DLD1 (cell line): ENCODE measurements at regions not wholly inside any gene's neighbourhood (a gene's known extent, or its start where the extent isn't known, plus 50 kb on each side); places are given as distances from the start of the nearest gene placed in this dataset.

Experiments used
- in situ Hi-C: cut with HindIII; loops from 2 replicates; pipeline ENCODE4 v1.10.0; 2017; ENCODE audit warnings: low sequenced_read_pairs

DNA sequence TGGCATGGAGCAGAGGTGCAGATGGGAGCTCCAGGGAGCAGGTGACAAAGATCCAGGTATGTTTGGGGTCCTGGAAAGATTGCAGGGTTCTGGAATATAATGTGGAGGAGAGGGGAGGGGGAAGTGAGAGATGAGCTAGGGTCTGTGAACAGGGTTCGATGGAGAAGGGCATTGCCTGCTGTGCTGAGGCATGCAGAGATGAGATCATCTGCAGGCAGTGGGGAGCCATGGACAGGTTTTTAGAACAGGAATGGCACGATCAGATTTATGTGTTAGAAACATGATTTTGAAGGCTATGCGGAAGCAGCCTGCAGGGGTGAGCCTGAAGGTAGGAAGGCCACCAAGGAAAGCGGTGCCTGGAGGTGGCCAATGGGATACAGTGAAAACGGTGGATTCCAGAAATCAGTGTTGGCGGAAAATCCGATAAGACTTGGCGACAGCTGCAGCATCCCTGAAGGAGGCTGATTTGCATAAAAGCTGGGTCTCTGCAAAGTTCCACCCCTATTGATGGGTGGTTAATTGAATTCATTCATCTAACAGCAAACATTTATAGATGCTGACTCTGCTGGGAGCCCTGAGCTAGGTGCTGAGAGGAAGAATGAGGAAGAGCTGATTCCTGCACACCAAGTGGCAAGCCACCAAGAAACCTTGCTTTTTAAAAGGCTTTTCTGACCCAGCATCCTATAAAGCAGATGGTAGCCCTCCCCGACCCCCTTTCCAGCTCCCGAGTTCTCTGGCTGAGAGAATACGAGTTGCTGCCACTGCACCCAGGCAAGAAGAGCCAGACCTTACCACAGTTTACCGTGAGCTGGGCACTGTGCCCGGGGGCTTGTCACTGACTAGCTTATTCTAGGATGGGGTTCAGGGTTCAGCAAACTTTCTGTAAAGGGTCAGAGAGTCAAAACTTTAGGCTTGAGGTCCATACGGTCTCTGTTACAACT is 139.2 kb upstream of the SMIM23 start:
- in situ Hi-C loops, result loop anchor here (25.0 kb wide), 1 partner anchor 216 kb away; no protein-coding TSS in a partner anchor

DNA sequence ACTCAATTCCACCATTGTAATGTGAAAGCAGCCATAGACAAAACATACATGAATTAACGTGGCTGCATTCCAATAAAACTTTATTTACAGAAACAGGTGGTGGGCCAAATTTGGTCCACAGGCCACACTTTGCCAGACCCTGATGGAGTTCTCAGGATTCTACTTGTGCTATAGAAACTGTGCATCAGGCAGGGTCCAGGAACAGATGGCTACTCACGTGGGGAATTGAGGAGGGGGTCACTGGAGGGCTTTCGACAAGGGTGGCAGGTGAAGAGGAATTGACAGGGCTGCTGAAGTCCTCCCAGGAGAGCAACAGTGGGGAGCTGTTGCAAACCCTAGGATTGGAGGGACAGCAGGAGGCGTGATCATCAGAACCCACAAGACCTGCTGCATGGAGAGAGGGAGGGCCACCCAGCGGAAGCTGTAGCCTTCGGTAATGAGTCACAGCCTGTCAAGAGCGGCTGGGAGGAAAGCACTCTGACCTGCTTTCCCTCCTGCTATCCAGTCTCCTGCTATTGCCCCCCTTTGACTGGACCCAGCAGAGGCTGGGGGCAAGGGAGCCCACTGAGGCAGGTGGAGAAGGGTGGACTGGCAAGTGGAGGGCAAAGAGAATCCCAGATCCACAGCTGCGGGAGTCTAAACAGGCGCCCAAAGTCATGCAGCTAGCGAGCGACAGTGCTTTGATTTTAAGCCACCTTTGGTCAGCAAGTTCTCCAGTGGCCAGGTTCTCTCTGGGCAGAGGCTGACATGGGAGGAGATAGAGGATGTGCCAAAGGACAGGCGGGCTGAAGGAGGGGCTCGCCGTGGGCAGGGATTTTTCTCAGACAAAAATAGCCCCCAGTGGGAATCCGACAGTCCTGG is 138.3 kb upstream of the SMIM23 start:
- in situ Hi-C loops, result loop anchor here (25.0 kb wide), 1 partner anchor 215 kb away; no protein-coding TSS in a partner anchor

DNA sequence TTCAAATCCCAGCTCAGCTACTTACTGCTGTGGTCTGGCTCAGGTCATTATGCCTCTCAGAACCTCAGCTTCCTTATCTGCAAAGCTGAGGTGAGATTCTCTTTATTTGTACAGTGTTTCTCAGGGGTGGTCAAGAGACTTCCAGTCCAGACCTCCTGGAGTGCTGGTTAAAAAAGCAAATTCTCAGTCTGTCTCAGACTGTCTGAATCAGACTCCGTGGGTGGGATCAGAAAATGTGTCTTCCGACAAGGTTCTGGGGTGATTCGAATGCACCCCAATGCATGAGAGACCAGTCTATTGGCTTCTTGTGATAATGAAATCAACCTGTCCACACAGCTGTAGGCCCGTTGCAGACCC is 137.7 kb upstream of the SMIM23 start:
- in situ Hi-C loops, result loop anchor here (25.0 kb wide), 1 partner anchor 214 kb away; no protein-coding TSS in a partner anchor

DNA sequence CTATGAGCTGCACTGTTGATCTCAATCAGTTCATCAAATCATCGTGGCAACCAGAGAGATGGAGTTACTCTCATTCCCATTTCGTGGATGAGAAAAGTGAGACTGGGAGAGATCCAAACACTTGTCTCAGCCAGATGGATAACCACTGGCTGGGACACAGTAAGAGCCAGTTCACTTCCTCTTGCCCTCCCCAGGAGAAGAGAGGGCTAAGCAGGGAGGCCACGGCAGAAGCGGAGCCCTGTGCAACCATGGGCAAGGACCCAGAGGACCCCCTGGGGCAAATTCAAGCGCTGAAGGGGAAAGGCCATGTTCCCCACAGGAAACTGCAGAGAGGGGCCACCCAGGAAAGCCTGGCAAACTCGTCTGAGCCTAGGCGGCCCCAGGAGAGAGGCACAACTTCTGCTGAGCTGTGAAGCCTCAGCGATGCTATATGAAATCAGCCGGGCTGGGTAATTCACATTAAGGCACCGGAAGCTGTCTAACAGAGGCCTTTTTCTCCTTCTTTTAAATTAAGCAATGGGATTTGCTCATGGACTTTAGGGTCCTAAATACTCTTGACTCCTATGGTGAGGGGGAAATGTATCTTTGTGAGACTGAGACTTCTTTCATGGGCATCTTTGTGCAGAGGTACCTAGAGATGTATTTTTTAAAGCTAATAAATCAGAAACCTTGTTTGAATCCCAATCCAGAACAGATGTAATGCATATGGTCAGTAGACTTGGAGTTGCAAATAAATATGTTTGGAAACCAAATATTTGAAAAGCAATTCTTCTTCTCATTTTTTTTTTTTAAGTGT is 137.1 kb upstream of the SMIM23 start:
- in situ Hi-C loops, result loop anchor here (25.0 kb wide), 1 partner anchor 214 kb away; no protein-coding TSS in a partner anchor

DNA sequence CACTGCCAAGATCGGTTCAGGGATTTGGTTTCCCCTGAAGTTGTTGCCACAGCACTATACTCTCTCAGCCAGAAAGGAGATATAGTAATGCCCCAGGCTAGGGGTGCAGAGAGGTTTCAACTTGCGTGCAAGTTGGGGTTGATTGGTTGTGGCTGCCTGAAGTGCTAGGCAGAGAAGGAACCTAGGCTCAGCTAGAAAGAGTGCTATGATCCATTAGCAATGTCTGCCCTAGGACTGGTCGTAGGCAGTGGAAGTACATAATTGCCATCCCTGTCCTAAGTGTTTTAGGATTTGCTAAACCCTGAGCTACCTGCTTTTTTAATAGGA is 136.6 kb upstream of the SMIM23 start:
- in situ Hi-C loops, result loop anchor here (25.0 kb wide), 1 partner anchor 213 kb away; no protein-coding TSS in a partner anchor

DNA sequence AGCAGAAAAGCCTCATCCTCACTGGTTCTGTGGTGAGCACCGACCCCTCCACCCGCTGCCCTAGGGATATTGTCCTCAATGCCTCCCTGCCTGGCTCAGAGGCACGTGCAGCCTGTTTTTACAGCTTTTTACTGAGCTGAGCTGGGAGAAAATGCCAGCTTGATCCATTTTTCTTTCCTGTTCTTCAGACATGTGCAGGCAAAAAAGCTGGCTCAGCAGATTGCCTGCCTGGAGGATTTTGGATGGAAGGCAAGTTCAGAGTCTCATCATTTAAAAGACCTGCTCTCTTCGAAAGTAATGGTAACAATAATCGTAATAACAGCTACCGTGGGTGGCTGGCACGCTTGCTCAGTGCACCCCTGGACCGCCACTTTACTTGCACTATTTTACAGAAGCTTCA is 135.0 kb upstream of the SMIM23 start:
- in situ Hi-C loops, result no loop called here

DNA sequence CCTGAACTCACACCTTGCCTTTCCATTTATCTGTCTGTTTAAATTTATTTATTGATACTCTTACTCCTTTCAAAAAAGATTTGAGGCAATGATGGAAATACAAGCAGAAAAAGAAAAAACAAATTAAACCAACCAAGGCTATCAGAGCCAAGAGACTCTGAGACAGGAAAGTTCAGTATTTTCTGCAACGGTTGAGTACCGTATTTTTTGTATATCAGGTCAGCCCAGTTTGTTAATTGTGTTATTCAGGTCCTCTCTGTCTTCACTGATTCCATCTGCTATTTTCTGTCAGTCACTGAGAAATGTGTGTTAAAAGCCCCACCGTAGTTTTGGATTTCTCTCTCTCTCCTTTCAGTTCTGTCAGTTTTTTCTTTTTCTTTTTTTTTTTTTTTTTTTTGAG is 134.5 kb upstream of the SMIM23 start:
- in situ Hi-C loops, result no loop called here

DNA sequence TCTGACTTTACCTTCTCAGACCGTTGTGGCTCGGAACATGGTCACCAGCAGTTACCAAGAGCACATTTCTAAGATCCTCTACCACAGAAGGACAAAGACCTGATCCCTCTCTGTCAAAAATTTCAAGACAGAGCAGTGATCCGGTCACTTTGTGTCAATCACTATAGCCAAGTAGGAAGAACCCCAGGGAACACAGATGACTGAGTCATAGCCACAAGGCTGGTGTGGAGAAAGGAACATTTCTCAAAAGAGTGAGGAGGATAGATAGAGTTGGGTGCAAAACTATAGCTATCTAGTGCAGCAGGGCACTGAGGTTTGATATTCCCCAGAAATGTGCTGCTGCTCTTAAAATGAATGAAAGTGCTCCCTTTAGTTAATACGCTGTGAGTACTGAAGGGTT is 130.7 kb upstream of the SMIM23 start:
- in situ Hi-C loops, result no loop called here

DNA sequence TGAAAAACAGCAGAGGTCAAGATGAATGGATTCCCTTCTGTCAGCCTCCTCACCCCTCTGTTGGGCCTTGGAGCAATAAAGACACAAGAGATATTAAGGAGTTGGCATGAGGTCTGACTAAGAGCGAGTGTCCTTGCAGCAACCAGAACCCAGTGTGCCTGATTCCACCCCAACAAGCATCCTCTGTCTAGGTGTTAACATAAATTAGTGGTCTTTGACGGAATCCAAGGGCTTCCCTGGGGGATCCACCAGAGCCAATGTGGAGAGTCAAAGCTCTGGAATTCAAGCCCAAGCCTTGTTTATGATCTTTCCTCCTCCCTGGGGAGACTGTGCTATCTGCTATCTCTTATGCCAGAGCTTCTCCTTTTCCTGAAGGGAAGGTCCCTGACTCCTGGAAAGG is 128.1 kb upstream of the SMIM23 start:
- in situ Hi-C loops, result no loop called here

DNA sequence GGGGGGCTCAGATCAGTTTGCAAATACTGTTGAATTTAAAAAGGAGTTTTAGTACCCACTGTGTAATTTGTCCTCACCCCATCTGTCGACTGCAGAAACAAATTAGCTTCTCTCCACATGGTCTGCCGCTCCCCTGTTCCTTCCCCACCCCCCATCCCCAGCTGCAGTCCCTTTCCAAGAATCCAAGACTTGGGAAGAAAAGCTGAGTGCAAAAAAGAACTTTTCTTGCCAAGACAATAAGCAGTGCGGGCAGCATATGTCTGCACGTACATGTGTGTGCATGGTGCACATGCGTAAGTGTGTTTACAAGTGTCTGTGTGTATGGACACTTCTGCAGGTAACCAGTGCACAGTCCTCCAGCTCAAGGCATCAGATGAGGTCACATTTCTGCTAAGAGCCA is 125.7 kb upstream of the SMIM23 start:
- in situ Hi-C loops, result no loop called here

DNA sequence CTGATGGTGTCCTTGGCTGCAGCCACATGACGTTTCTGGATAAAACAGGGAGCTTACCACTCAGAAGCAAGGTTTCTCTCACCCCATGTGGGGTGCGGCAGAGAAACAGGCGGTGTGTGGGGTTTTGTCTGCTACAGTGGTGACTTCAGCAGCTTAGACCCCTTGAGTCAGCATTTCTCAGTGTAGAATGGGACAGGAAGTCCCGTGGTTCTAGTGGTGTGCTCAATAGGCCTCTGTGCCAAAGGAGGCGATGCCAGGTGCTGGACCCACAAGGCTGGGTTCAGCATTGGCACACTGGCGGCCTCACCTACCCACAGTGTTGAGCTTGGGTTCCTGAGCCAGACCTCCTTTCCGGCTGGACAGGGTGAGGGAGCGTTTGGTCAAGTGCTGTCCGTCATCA is 125.2 kb upstream of the SMIM23 start:
- in situ Hi-C loops, result no loop called here

DNA sequence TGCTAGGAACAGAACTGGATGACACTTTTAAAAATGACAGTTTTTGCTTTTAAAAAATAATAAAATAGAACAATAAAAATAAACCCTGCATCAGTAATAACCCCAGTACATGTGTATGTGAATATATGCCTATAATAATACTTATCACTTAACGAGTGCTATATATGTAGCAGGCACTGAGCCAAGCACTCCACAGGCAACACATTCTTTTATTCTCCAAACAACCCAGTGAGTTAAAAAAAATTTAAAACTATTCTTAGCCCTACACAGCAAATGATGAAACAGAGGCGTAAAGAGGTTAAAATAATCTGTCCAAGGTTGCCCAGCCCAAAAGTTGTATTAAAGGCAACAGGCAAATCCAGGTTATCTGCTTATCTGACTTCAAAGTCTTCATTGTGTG is 124.5 kb upstream of the SMIM23 start:
- in situ Hi-C loops, result no loop called here

DNA sequence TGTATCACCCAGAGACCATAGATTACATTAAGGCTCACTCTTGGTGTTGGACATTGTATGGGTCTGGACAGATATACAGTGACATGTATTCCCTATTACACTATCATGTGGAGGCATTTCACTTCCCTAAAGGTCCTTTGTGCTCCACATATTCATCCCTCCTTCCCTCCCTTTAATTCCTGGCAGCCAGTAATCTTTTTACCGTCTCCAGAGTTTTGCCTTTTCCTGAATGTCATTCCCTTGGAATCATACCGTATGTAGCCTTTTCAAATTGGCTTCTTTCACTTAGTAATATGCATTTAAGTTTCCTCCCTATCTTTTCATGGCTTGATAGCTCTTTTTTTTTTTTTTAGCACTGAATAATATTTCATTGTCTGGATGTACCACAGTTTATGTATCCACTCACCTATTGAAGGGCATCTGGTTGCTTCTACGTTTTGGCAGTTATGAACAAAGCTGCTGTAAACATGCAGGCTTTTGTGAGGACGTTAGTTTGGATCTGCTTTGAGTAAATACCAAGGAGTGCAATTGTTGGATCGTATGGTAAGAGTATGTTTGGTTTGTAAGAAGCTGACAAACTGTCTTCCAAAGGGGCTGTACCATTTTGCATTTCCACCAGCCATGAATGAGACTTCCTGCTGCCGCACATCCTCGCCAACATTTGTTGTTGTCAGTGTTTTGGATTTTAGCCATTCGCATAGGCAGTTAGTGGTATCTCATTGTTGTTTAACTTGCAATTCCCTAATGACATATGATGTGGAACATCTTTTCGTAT is 122.1 kb upstream of the SMIM23 start:
- in situ Hi-C loops, result no loop called here

DNA sequence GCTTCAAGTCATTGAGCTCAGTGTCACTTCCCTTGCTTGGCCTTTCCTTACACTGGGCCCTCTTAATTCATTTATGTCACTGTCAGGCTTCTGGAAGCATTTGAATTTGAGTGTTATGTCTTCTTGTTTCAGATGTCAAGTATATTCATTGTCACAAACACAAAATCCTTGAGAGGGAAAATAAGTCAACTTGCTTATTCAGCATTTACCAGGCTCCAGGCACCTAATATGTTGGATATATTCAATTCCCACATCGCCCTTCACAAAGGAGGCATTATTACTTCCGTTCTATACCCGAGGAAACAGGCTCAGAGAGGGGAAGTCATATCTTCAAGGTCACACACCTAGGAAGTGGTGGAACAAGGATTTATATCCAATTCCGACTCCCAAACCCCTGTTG is 121.1 kb upstream of the SMIM23 start:
- in situ Hi-C loops, result no loop called here

DNA sequence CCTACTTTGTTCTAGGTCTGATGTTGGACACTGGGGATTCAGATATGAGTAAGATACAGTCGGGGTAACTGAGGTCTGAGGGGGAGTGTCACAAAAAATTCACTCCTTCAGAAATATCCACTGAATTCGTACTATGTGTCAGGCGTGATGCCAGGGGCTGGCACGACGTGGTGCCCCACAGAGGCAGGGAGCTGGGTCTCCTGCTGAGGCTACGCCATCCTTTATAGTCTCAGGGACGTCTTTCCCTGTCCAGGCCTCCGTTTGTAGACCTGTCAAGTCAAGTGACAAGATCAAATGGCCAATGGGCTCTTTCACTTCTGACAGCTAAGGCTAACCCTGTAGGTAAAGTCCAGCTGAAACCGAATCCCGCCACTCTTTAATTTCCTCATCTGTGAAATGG is 118.8 kb upstream of the SMIM23 start:
- in situ Hi-C loops, result no loop called here

DNA sequence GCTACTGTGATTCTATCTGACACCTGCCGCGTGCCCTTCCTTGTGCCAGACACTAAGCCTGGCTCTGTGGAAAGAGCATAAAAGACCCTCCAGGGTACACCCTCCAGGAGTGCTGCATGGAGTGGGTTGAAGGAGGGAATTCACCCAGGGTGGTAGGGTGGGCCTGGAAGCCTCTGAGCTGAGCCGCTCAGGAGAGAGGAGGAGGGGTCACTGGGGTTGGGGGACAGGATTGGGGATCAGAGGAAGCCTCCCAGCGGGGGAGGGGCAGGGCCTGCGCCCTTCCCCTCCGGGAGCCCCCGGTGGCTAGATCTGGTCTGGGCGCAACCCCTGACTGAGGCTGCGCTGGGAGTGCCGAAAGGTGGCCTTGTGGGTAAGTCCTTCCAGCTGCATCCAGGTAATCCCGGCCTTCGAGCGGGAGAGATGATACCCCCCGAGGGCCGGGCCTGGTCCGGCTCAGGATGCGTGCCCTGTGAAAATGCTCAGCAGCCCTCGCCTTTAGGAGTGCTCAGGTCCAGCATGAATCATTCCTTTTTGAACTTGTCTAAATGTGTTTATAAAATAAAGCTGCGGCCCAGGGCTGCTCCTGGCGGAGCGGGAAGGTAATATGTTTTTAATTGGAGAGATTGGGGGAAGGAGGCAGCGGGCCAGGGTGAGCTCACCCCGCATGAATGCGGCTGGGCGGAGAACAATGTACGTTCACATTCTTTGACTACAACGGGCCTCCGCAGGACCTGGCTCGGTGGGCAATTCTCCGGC is 118.1 kb upstream of the SMIM23 start:
- in situ Hi-C loops, result no loop called here

DNA sequence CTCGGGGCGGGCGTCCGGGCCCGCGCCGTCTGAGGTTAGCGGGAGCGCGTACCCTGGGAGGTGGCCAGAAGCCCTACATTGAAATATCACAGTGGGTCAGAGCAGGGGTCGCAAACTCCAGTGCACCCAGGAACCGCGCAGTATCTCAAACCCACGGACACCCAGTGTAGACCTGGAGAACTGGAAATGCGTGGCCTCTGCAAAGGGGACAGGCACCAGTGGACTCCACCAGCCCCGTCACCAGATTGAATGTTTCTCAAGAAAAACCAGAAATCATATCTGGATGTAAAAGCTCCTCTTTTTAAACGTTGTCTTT is 117.6 kb upstream of the SMIM23 start:
- in situ Hi-C loops, result no loop called here

DNA sequence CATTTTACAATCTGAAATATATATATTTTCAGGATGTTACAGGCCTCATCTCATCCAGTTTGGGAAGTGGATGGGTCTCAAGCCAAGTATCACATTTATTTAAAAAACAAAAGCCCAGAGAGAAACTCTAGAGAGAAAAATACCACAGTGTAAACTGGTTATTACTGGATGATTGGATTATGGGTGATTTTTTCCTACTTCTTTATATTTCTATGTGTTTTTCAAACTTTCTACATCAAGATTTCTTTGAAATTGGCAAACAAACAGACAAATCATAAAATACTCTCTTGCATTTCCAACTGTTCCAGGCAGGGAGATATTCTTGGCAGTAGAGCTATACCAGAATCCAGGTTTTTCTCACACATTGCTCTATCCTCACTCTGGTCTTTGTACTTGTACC is 116.0 kb upstream of the SMIM23 start:
- in situ Hi-C loops, result no loop called here

DNA sequence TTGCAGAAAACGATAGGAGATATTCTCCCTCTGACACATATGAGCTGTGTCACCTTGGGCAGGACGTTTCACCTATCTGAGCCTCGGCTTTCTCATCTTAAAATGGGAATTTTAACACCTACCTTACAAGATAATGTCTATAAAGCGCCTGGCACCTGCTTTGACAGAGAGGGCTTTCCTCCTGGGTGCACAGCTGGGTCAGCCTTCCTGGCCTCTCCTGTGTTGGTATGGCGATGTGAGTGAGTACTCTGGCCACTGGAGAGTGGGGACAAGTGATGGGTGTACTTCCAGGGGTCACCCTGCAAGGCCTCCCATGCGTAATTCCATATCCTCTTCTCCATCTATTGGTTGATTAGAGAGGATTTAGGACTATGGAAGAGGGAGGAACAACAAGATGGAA is 113.1 kb upstream of the SMIM23 start:
- in situ Hi-C loops, result no loop called here

DNA sequence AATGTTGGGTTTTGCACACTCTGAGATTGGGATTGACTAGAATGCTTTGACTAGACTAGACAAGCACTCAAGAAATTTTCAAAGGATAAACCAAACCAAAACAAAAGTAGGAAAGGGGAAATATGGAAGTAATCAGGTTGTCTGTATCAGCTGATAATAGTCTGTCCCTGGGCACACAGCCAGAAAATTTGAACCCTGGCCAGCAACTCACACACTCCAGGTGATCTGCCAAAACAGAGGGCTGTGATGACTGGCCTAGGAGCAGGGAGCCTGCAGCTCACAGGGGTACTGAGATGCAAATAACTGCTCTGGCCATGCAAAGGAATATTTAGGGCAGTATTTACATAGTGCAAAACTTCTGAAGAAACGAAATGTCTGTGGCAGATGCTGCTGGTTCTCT is 112.3 kb upstream of the SMIM23 start:
- in situ Hi-C loops, result no loop called here
